ENCODE measurements at regions not wholly inside any gene's neighbourhood (a gene's known extent, or its start where the extent isn't known, plus 50 kb on each side); places are given as distances from the start of the nearest gene placed in this dataset.
A peak's percentile ranks its signal among the peaks of the same experiment; 100 is the strongest.

DNA sequence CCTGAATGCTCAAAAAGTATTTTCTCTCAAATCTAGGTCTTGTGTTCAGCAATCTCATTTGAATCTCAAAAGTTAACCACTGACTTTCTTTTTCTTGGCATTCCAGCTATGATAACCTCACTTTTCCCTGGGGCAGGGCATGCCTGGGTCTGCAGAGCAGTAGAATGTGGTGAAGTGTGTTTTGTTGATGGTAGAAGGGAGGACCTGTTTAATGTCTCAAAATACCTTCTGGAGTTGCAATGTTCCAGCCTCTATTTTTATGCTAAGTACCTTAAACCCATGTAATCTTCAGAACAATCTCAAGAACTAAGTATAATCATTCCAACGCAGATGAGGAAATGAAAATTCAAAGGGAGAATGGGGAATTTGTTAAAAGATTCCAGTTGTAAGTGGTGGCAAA is 82.1 kb upstream of the FUT8 start:
- no peak overlapping the region for H3K4me3 ChIP-seq
- no peaks in the 10 kb centered on the region for H3K36me3 ChIP-seq (replicated peaks in 1 of 2; ENCODE audit: insufficient read depth in 1 of 2, low read depth in 2 of 2)
- no peaks in the 10 kb centered on the region for H3K9me3 ChIP-seq
- intact Hi-C loops (cut with DNase I): no loop called here
- H3K27ac ChIP-seq: no peak overlapping the region
- no peak for TF ChIP-seq POLR2A (IDR thresholded peaks at IDR 0.05)
- TF ChIP-seq, protein P1, sequence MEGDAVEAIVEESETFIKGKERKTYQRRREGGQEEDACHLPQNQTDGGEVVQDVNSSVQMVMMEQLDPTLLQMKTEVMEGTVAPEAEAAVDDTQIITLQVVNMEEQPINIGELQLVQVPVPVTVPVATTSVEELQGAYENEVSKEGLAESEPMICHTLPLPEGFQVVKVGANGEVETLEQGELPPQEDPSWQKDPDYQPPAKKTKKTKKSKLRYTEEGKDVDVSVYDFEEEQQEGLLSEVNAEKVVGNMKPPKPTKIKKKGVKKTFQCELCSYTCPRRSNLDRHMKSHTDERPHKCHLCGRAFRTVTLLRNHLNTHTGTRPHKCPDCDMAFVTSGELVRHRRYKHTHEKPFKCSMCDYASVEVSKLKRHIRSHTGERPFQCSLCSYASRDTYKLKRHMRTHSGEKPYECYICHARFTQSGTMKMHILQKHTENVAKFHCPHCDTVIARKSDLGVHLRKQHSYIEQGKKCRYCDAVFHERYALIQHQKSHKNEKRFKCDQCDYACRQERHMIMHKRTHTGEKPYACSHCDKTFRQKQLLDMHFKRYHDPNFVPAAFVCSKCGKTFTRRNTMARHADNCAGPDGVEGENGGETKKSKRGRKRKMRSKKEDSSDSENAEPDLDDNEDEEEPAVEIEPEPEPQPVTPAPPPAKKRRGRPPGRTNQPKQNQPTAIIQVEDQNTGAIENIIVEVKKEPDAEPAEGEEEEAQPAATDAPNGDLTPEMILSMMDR (IDR thresholded peaks at IDR 0.05): no peak
- WGBS, 2 donors: 78 to 85% methylated on average over 1 of the region's 1 CpG
- H3K27me3 ChIP-seq: no peaks in the 10 kb centered on the region
- DNase-seq (no peak), ATAC-seq (no peak)
- H3K4me1 ChIP-seq: peaks cover 13% of the 10 kb centered on the region

DNA sequence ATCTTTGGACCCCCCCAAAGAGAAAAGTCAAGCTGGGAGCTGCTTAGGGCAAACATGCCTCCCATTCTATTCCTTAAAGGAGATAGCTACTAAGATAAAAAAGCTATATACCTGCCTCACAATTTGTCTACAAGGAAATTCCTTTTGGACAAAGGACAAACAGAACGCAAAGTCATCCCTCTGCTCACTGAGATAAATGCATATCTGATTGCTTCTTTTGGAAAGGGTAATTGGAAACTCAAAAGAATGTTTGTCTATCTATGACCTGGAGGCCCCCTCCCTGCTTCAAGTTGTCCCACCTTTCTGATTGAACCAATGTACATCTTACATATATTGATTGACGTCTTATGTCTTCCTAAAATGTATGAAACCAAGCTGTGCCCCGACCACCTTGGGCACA is 80.9 kb upstream of the FUT8 start:
- H3K27ac ChIP-seq: no peak overlapping the region
- ATAC-seq (no peak), DNase-seq (no peak)
- H3K4me3 ChIP-seq: no peak overlapping the region
- H3K27me3 ChIP-seq: no peaks in the 10 kb centered on the region
- peaks cover 13% of the 10 kb centered on the region for H3K4me1 ChIP-seq
- H3K36me3 ChIP-seq (replicated peaks in 1 of 2; ENCODE audit: insufficient read depth in 1 of 2, low read depth in 2 of 2): no peaks in the 10 kb centered on the region
- TF ChIP-seq, protein P1 (IDR thresholded peaks at IDR 0.05): no peak
- no peak for TF ChIP-seq POLR2A (IDR thresholded peaks at IDR 0.05)
- intact Hi-C loops (cut with DNase I): no loop called here
- no peaks in the 10 kb centered on the region for H3K9me3 ChIP-seq
- 77 to 84% methylated on average over 3 of the region's 3 CpGs for WGBS, 2 donors

DNA sequence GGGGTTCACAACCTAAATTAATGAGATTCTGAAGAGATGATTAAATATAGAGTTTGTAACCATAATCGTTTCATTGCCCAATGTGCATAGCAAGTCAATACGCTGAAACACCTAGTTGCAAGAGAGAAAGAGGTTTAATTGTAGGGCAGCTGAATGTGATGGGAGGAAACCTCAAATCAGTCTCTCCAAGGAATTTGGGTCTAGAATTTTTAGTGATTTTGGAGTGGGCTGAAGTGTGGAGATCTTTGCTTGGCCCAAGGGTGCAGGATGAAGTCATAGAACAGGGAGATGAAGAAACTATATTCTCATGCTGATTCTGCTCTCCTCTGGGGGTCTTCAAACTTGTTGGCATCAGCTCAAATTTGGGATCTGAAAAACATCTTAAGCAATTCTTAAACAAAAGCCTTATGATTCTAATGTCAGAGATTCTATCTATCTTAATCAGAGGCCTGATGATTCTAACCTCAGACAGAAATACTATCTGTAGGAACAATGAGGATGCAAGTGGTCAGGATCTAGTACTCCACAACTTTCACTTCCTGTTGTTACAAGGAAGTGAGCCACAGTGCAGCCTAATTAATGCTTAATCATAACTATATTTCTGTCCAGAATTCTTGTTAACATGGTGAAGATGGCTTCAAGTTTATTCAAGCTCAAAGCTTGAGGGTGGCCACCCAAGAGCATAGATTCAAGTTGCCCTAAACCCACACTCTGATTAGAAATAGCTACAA is 80.2 kb upstream of the FUT8 start:
- Histone ChIP-seq H3K9me3 (no peaks in the 10 kb centered on the region), H3K27me3 (no peaks in the 10 kb centered on the region), H3K36me3 (replicated peaks in 1 of 2; ENCODE audit: insufficient read depth in 1 of 2, low read depth in 2 of 2) (no peaks in the 10 kb centered on the region), H3K4me1 (peaks cover 13% of the 10 kb centered on the region), H3K4me3 (no peak overlapping the region), H3K27ac (no peak overlapping the region)
- TF ChIP-seq, protein P1 (IDR thresholded peaks at IDR 0.05): no peak
- no peak for TF ChIP-seq POLR2A (IDR thresholded peaks at IDR 0.05)
- intact Hi-C loops (cut with DNase I): no loop called here
- ATAC-seq (no peak), DNase-seq (no peak)
- 70 to 91% methylated on average over 2 of the region's 2 CpGs for WGBS, 2 donors

DNA sequence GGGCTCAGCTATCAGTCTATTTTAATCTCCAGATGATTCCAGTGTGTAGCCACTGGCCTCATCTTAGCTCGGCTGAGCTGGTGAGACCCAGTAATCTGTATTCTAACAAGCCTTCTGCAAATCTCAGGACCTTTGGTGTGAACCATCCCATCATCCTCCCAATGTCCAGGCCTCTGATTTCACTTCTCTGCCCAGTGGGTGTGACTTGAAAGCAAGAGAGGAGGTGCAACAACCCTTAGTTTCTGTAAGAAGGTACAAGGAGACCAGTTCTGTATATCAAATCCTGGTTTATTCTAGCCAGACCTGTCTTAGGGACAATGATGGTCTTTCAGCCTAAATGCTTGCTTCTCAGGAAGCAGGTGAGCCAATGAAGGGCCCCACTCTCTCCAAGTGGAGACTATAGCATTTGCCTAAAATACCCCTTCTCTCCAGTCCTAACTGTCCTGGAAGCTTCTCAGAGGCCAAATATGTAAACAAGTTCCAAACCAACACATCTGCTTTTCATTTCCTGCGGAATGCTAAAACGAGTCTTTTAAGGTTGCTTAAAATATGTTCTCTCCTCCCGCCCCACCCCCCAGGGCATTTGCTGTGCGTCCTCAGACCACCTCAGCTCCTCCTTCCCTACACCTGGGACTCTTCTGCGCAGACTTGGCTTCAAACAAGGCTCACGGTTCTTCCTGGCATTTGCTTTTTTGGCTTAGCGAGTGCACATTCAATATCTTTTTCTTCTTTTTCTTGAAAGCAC is 78.4 kb upstream of the FUT8 start:
- peaks cover 13% of the 10 kb centered on the region for H3K4me1 ChIP-seq

More for the DNA sequence above, 78.4 kb upstream of the FUT8 start:
- no peak for TF ChIP-seq POLR2A (IDR thresholded peaks at IDR 0.05)
- TF ChIP-seq, protein P1 (IDR thresholded peaks at IDR 0.05): no peak
- Histone ChIP-seq H3K27me3 (no peaks in the 10 kb centered on the region), H3K4me3 (no peak overlapping the region), H3K9me3 (no peaks in the 10 kb centered on the region), H3K36me3 (replicated peaks in 1 of 2; ENCODE audit: insufficient read depth in 1 of 2, low read depth in 2 of 2) (no peaks in the 10 kb centered on the region), H3K27ac (no peak overlapping the region)
- peak; percentile 18 for ATAC-seq
- intact Hi-C loops (cut with DNase I): no loop called here
- WGBS, 2 donors: 79 to 92% methylated on average over 8 of the region's 8 CpGs
- peak in 1 of 4 donors; percentile 20 for DNase-seq

Data from body of pancreas (tissue), 4 donors.